Epithelial cell of esophagus (primary cell): ENCODE measurements at regions not wholly inside any gene's neighbourhood (a gene's known extent, or its start where the extent isn't known, plus 50 kb on each side); places are given as distances from the start of the nearest gene placed in this dataset.
A peak's percentile ranks its signal among the peaks of the same experiment; 100 is the strongest.

Source experiments
- DNase-seq: peaks from one replicate; pipeline ENCODE4 v3.0.0; 2010; ENCODE audit warnings: low read depth
- H3K4me3 ChIP-seq: 2 replicates; pipeline ENCODE4 v1.5.1; 2011; ENCODE audit warnings: mild to moderate bottlenecking, low read length, control low read depth
- CTCF ChIP-seq: IDR thresholded peaks from 2 replicates; pipeline ENCODE4 v1.5.1; 2011; ENCODE audit warnings: low read depth, mild to moderate bottlenecking, low read length, control low read depth, inconsistent platforms; ENCODE audit not compliant: insufficient read depth; ENCODE audit errors: missing control alignments

DNA sequence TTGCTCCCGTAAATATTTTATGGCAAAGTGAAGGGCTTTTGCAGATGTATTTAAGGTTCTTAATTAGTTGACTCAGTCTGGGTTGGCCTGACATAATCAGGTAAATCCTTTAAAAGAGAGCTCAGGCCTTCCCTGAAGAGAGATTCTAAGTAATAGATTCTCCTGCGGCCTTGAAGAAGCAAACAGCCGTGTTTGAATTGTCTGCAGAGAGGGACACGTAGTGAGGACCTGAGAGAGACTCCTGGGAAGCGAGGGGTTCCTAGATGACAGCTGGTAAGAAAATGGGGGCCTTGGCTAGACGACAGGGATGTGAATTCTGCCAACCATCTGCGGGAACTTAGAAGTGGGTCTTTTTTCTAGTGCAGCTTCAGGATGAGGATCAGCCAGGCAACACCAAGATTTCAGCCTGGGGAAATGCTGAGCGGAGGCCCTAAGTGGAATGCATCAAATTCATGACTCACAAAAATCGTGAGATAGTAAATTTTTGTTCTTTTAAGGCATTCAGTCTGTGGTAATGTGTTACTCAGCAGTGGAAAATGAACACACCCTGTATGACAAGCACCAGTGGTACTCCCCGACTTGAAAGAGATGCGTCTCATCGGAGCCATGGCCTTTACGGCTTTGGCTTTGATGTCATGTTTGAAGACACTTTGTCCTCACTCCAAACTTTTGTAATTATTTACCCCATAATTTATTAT lies 62.1 kb upstream of the SMIM21 start:
- peak; percentile 92 for DNase-seq
- H3K4me3 ChIP-seq, result no peak overlapping the region
- no peak for TF ChIP-seq CTCF

GRCh38 chr18:75483662-75484061 lies 56.2 kb upstream of the SMIM21 start:
- DNase-seq, result no peak
- no peak for TF ChIP-seq CTCF
- H3K4me3 ChIP-seq, result no peak overlapping the region

DNA sequence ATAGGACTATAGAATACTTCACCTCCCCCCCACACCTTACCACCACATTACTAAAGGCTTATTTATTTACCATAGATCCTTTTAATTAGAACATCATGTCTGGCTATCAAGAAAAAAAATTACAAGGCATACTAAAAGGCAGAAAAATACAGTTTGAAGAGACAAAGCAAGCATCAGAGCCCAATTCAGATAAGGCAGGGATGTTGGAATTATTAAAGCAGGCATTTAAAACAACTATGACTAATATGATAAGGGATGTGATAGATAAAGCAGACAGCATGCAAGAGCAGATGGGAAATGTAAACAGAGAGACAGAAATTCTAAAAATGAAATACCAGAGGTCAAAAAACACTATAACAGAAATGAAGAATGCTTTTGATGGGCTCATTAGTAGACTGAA lies 55.4 kb upstream of the SMIM21 start:
- no peak overlapping the region for H3K4me3 ChIP-seq
- no peak for DNase-seq
- TF ChIP-seq CTCF, result no peak

DNA sequence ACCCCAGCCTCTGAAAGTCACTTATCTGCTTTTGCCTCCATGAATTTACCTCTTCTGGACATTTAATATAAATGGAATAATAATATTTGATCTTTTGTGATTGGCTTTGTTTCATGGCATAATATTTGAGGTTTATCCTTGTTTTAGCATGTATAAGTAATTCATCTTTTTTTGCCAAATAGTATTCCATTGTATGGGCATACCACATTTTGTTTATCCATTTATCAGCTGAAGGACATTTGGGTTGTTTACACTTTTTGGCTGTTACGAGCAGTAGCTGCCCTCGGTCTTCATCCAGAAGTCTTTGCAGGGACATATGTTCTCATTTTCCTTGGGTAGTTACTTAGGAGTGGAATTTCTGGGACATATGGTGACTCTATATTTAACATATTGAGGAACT lies 53.0 kb upstream of the SMIM21 start:
- TF ChIP-seq CTCF, result no peak
- DNase-seq, result no peak
- H3K4me3 ChIP-seq, result no peak overlapping the region

GRCh38 chr18:75478996-75479880 lies 51.7 kb upstream of the SMIM21 start:
- no peak overlapping the region for H3K4me3 ChIP-seq
- peak; percentile 70 for DNase-seq
- peak; percentile 64 for TF ChIP-seq CTCF

- TF ChIP-seq CTCF, result no peak
- peak; percentile 31 for DNase-seq
- H3K4me3 ChIP-seq, result no peak overlapping the region
Observed at GRCh38 chr18:75477900-75478299, 50.4 kb upstream of the SMIM21 start.
